Neural cell (in vitro differentiated cells): ENCODE measurements at regions not wholly inside any gene's neighbourhood (a gene's known extent, or its start where the extent isn't known, plus 50 kb on each side); places are given as distances from the start of the nearest gene placed in this dataset.

ENCODE experiments used
- H2AFZ ChIP-seq: fragments of 200-600, 300-800 bp; sonication (generic), shearing (Covaris generic); 2 replicates; pipeline ENCODE4 v1.6.0; 2014; ENCODE audit warnings: low read depth, mild to moderate bottlenecking, antibody characterized with exemption, low read length, moderate library complexity
- H3F3A ChIP-seq: fragments of 200-600 bp; shearing (Covaris generic); 2 replicates; pipeline ENCODE4 v1.6.1; 2016; ENCODE audit warnings: mild to moderate bottlenecking, moderate library complexity, mixed read lengths, antibody characterized with exemption, low read length; ENCODE audit not compliant: insufficient read depth, poor library complexity, severe bottlenecking
- H3K27ac ChIP-seq: fragments of 200-600, 300-800 bp; sonication (generic), shearing (Covaris generic); 2 replicates; pipeline ENCODE4 v1.5.1; 2014; ENCODE audit warnings: mild to moderate bottlenecking, low read length, moderate library complexity
- H3K27me3 ChIP-seq: fragments of 300-800, 200-600 bp; sonication (generic), shearing (Covaris generic); 2 replicates; pipeline ENCODE4 v1.6.0; 2014; ENCODE audit warnings: mild to moderate bottlenecking, low read depth, low read length, moderate library complexity; ENCODE audit not compliant: insufficient read depth
- H3K36me3 ChIP-seq: fragments of 300-800, 200-600 bp; sonication (generic), shearing (Covaris generic); 2 replicates; pipeline ENCODE4 v1.5.1; 2014; ENCODE audit warnings: mild to moderate bottlenecking, antibody characterized with exemption, low read length, moderate library complexity; ENCODE audit not compliant: insufficient read depth
- H3K4me2 ChIP-seq: fragments of 300-800, 200-600 bp; sonication (generic), shearing (Covaris generic); 2 replicates; pipeline ENCODE4 v1.6.0; 2014; ENCODE audit warnings: mild to moderate bottlenecking, low read length
- H3K4me3 ChIP-seq: fragments of 300-800, 200-600 bp; sonication (generic), shearing (Covaris generic); 2 replicates; pipeline ENCODE4 v1.5.1; 2014; ENCODE audit warnings: mild to moderate bottlenecking, low read length, moderate library complexity
- H3K79me2 ChIP-seq: fragments of 200-600 bp; shearing (Covaris generic); replicated peaks from 2 replicates; pipeline ENCODE4 v1.6.0; 2014; ENCODE audit warnings: mild to moderate bottlenecking, low read length, moderate library complexity; ENCODE audit not compliant: insufficient read depth
- H3K9ac ChIP-seq: fragments of 300-800, 200-600 bp; sonication (generic), shearing (Covaris generic); 2 replicates; pipeline ENCODE4 v1.6.1; 2016; ENCODE audit warnings: mild to moderate bottlenecking, low read length, mixed read lengths
- H3K9me2 ChIP-seq: fragments of 200-600 bp; shearing (Covaris generic); 2 replicates; pipeline ENCODE4 v1.6.1; 2016; ENCODE audit warnings: mild to moderate bottlenecking, low read length, mixed read lengths; ENCODE audit not compliant: insufficient read depth
- H3K9me3 ChIP-seq: fragments of 200-600, 300-800 bp; sonication (generic), shearing (Covaris generic); 2 replicates; pipeline ENCODE4 v1.6.1; 2016; ENCODE audit warnings: mild to moderate bottlenecking, mixed run types, low read length, moderate library complexity, mixed read lengths
- H4K20me1 ChIP-seq: fragments of 200-600 bp; shearing (Covaris generic); 2 replicates; pipeline ENCODE4 v1.6.1; 2016; ENCODE audit warnings: mild to moderate bottlenecking, mixed run types; ENCODE audit not compliant: insufficient read depth
- CTCF ChIP-seq: fragments of 450-650 bp; IDR thresholded peaks from 2 replicates; pipeline ENCODE4 v1.5.1; 2014; ENCODE audit warnings: antibody characterized with exemption, mild to moderate bottlenecking, moderate library complexity; ENCODE audit not compliant: poor library complexity, severe bottlenecking
- EP300 ChIP-seq: fragments of 450-650 bp; conservative IDR thresholded peaks from 2 replicates; pipeline ENCODE4 v1.6.1; 2014; ENCODE audit warnings: antibody characterized with exemption, mild to moderate bottlenecking, moderate library complexity; ENCODE audit not compliant: poor library complexity, severe bottlenecking
- EZH2 ChIP-seq: fragments of 200-600, 300-800 bp; shearing (Covaris generic), sonication (generic); IDR thresholded peaks from 2 replicates; pipeline ENCODE4 v1.6.1; 2014; ENCODE audit warnings: antibody characterized with exemption, low read length, borderline replicate concordance, mild to moderate bottlenecking; ENCODE audit not compliant: insufficient read depth, poor library complexity, severe bottlenecking
- MXI1 ChIP-seq: fragments of 450-650 bp; conservative IDR thresholded peaks from 2 replicates; pipeline ENCODE4 v1.6.1; 2014; ENCODE audit warnings: antibody characterized with exemption, mild to moderate bottlenecking; ENCODE audit not compliant: poor library complexity, severe bottlenecking
- POLR2AphosphoS5 ChIP-seq: IDR thresholded peaks from 2 replicates; pipeline ENCODE4 v1.6.1; 2012
- RAD21 ChIP-seq: fragments of 450-650 bp; conservative IDR thresholded peaks from 2 replicates; pipeline ENCODE4 v1.6.1; 2014; ENCODE audit warnings: antibody characterized with exemption, mild to moderate bottlenecking, moderate library complexity
- SMC3 ChIP-seq: fragments of 450-650 bp; conservative IDR thresholded peaks from 2 replicates; pipeline ENCODE4 v1.6.1; 2014; ENCODE audit warnings: antibody characterized with exemption, mild to moderate bottlenecking, moderate library complexity; ENCODE audit not compliant: poor library complexity
- TAF1 ChIP-seq: IDR thresholded peaks from 2 replicates; pipeline ENCODE4 v1.6.1; 2012; ENCODE audit warnings: low read depth
- TF ChIP-seq, protein P1 (sequence below): IDR thresholded peaks from 2 replicates; pipeline ENCODE4 v1.6.1; 2012; ENCODE audit warnings: borderline replicate concordance

DNA sequence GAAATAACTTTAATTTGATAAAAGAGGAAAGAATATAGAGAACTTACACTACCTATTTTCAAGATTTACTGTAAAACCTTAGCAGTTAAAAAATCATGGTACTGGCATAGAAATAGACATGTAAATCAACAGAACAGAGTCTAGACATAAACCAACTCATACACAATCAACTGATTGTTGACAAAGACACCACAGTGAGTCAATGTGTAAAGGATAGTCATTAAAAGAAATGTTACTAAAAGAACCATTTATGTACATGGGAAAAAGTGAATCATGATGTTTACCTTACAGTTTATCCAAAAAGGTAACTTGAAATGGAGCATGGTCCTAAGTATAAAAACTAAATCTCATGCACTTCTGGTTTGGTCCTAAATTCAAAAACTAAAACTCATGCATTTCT is 847.4 kb downstream of the IGSF11 start:
- no peak overlapping the region for H3K4me2 ChIP-seq
- H3F3A ChIP-seq: no peaks in the 10 kb centered on the region
- H3K9me3 ChIP-seq: no peaks in the 10 kb centered on the region
- H4K20me1 ChIP-seq: no peaks in the 10 kb centered on the region
- no peak for TF ChIP-seq EZH2
- TF ChIP-seq, protein P1, sequence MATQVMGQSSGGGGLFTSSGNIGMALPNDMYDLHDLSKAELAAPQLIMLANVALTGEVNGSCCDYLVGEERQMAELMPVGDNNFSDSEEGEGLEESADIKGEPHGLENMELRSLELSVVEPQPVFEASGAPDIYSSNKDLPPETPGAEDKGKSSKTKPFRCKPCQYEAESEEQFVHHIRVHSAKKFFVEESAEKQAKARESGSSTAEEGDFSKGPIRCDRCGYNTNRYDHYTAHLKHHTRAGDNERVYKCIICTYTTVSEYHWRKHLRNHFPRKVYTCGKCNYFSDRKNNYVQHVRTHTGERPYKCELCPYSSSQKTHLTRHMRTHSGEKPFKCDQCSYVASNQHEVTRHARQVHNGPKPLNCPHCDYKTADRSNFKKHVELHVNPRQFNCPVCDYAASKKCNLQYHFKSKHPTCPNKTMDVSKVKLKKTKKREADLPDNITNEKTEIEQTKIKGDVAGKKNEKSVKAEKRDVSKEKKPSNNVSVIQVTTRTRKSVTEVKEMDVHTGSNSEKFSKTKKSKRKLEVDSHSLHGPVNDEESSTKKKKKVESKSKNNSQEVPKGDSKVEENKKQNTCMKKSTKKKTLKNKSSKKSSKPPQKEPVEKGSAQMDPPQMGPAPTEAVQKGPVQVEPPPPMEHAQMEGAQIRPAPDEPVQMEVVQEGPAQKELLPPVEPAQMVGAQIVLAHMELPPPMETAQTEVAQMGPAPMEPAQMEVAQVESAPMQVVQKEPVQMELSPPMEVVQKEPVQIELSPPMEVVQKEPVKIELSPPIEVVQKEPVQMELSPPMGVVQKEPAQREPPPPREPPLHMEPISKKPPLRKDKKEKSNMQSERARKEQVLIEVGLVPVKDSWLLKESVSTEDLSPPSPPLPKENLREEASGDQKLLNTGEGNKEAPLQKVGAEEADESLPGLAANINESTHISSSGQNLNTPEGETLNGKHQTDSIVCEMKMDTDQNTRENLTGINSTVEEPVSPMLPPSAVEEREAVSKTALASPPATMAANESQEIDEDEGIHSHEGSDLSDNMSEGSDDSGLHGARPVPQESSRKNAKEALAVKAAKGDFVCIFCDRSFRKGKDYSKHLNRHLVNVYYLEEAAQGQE: no peak
- TF ChIP-seq SMC3: no peak
- no peak for TF ChIP-seq RAD21
- no peak for TF ChIP-seq TAF1
- TF ChIP-seq MXI1: no peak
- H3K9ac ChIP-seq: no peak overlapping the region
- H3K4me3 ChIP-seq: no peak overlapping the region
- no peaks in the 10 kb centered on the region for H3K9me2 ChIP-seq
- H3K79me2 ChIP-seq: no peaks in the 10 kb centered on the region
- H2AFZ ChIP-seq: no peak overlapping the region
- H3K27me3 ChIP-seq: no peaks in the 10 kb centered on the region
- H3K27ac ChIP-seq: no peak overlapping the region
- H3K36me3 ChIP-seq: no peaks in the 10 kb centered on the region

DNA sequence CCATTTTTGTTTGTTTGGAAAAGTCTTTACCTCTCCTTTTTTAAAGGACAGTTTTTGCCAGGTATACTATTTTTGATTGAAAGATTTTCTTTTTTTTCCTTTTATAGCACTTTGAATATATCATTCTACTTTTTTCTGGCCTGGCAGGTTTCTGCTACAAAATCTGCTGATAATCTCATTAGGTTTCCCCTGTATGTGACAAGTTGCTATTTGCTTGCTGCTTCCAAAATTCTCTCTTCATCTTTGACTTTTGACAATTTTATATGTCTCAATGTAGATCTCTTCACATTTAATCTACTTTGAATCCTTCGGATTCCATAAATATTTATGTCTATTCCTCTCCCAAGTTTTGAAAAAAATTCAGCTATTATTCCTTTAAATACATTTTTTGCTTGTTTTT is 838.5 kb downstream of the IGSF11 start:
- no peak overlapping the region for H3K27ac ChIP-seq
- no peak overlapping the region for H2AFZ ChIP-seq
- no peaks in the 10 kb centered on the region for H3K36me3 ChIP-seq
- no peaks in the 10 kb centered on the region for H3F3A ChIP-seq
- no peak overlapping the region for H3K9ac ChIP-seq
- H4K20me1 ChIP-seq: no peaks in the 10 kb centered on the region
- H3K4me3 ChIP-seq: no peak overlapping the region
- no peaks in the 10 kb centered on the region for H3K79me2 ChIP-seq
- no peaks in the 10 kb centered on the region for H3K9me2 ChIP-seq
- H3K27me3 ChIP-seq: no peaks in the 10 kb centered on the region
- H3K9me3 ChIP-seq: peaks cover 2% of the 10 kb centered on the region
- TF ChIP-seq RAD21: no peak
- no peak for TF ChIP-seq MXI1
- TF ChIP-seq, protein P1: no peak
- no peak for TF ChIP-seq TAF1
- TF ChIP-seq CTCF: no peak
- no peak for TF ChIP-seq SMC3
- TF ChIP-seq EP300: no peak
- no peak for TF ChIP-seq POLR2AphosphoS5
- TF ChIP-seq EZH2: no peak
- no peak overlapping the region for H3K4me2 ChIP-seq
